Urothelium cell line (cell line): ENCODE measurements at regions not wholly inside any gene's neighbourhood (a gene's known extent, or its start where the extent isn't known, plus 50 kb on each side); places are given as distances from the start of the nearest gene placed in this dataset.
"Not testable (repeated sequence)": the region's sequence is repeated elsewhere in the genome, so short reads cannot be mapped to it uniquely, and the experiment has no call there.

Experiments
- DNase-seq: peaks from one replicate; pipeline ENCODE4 v3.0.0; 2011; ENCODE audit warnings: low spot score, mixed read lengths
- FAIRE-seq: peaks from 2 replicates; lab custom pipeline; 2011; peaks lifted over from hg19 to GRCh38; lab: Jason Lieb, UNC

DNA sequence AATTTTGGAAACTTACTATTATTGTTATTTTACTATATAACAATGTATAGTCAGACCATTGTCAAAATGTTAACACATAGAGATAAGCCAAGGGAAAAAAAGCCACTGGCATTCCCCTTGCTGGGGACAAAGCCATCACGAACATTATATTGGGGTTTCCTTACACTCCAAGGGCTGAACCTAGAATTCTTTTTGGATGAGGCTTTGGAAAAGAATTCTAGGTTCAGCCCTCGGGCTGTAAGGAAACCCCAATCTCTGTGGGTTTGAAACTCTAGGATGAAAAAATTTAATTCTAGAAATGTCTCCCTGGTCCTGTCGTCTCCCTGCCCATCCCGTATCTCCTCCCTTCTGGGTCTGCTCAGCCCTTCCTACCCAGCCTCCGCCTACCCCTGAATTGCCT is 67.0 kb upstream of the SMAD6 start:
- DNase-seq: no peak
- FAIRE-seq: no peak

DNA sequence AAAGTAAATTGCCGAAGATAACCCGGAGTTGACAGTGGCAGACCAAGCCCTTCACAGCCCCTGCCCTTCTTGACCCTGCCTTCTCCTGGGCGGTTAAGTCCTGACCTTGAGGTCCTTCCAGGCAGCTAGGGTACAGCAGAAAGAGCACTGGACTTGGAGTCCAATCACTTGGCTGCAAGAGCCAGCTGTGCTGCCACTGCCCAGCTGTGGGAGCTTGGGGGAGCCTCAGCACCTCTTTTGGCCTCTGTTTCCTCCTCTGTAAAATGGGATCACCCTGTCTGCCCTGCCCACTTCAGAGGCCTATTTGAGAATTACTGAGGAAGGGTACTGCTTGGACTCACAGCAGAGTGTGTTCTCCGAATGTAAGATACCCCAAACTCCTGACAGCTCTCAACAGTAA is 66.2 kb upstream of the SMAD6 start:
- DNase-seq (no peak), FAIRE-seq (no peak)

DNA sequence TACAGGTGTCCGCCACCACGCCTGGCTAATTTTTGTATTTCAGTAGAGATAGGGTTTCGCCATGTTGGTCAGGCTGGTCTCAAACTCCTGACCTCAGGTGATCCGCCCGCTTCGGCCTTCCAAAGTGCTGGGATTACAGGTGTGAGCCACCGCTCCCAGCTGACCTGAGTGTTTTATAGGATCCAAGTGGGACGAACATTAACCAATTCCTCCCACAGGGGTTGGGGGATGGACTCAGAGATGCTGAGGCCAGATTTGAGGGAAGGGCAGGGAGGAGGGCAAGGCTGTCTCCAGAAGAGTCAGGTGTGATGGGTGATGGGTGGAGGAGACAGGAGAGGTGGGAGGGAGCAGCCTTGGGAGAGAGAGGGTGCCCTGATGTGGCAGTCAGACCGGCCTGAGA is 65.0 kb upstream of the SMAD6 start:
- DNase-seq, FAIRE-seq: not testable (repeated sequence)

DNA sequence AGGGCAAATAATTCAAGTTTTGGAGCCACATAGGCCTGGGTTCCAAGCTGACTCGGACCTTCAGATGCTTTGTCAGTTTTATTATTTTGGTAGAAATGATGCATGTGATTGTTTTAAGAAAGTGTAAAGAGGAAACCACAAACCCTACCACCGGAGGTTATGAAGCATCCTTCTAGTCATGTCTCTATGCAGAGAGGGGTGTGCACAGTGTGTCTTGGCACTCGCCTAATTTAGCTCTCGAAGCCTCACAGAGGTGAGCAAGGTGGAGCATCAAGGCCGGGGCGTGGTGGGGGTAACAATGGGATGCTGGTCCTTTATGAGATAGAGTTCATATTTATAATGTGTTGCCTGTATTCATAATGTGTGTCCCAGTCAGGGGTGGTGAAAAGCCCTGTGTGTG is 63.7 kb upstream of the SMAD6 start:
- DNase-seq: no peak
- no peak for FAIRE-seq

DNA sequence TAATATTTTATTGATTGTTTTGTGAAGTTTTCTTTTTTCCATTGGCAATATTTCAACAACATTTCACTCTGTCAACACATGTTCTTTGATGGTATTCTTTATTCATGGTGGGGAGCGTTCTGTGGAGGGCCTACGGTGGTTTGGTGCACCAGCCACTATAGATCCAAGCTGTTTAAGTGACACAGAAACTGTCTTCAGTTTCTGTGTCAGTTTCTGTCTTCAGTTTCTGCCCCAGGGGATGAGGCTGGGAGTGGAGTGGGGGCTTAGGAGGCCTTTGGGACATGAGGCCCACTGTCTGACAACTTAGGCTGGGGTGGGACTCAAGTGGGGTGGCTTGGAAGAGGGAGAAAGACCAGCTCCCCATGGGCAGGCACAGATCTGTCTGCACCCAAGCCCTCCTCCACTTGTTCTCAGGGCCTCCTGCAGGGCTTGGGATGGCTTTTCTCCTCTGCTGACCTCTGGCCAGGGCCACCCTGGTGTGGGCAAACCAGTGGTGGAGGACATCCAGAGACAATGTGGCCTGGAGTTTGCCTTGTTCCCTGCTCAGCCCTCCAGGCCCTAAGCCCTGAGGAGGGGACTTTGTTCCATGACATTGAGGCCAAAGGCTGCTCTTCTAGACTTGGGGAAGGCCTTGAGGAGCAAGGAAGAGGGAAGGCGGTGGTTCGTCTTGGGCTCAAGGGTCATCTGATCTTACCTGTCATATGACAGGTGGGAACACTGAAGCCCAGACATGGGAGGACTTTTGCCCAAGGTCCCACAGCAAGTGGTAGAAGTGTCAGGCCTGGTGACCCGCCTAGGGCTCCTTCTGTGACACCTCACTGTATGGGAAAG is 60.3 kb upstream of the SMAD6 start:
- FAIRE-seq (no peak), DNase-seq (no peak)

DNA sequence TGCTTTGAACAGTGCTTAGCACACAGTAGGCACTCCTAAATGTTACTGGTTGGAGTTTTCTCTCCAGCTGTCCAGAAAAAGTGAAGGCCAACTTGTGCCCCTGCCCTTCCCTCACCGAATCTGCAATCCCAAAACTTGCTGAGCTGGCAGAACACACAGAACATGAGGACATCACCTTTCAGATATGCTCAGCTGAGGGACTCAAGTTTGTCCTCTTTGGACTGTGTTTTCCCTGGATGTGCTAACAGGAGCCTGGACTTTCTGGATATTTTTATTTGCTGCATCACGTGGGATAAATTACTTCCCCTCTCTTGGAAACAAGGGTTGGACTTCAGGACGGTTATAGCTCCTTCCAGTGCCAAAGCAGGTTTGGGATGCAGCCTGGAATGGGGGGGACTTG is 59.5 kb upstream of the SMAD6 start:
- DNase-seq: no peak
- peak; percentile 42 for FAIRE-seq

DNA sequence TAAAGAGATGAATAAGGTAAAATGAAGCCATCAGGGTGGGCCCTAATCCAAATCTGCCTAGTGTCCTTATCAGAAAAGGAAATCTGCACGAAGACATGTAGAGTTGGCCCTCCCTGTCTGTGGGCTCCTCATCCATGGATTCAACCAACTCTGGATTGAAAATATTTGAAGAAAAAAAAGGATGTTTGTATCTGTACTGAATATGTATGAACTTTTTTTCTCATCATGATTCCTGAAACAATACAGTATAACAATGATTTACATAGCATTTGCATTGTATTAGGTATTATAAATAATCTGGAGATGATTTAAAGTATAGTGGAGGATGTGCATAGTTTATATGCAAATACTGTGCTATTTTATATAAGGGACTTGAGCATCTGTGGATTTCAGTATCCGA is 59.0 kb upstream of the SMAD6 start:
- DNase-seq (no peak), FAIRE-seq (no peak)

DNA sequence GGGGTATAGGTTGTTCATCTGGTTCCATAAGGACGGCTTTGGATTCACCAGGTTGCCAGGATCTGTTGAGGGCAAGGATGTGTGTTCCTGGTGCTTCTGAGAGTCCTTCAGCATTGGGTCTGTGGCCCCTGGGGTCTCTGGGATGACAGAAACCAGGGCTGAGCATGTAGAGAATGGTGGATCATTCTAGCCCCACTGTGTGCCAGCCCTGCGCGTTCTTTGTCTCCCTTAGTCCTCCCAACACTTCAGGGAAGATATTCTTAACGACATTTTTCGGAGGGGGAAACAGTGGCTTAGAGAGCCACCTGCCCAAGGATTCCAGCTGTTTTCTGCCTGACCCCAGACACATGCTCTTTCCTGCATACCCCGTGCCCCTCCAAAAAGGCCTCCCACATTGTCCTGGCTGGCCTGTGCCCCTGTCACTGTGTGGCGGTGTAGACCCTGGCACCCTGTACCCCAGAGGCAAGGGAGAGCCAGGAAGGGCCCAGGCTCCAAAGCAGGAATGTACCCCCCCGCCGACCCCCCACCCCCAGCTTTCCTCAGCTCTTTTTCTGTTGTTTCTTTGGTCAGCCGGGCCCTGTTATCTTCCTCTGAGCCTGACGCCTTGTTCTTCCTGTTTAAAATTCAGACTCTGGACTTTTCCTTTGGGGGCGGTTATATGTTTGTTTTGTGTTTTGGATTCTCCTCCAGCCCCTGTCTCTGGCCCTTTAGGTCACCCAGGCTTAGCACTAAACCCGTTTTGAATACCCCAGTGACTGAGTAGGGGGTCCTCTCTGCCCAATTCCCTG is 57.8 kb upstream of the SMAD6 start:
- FAIRE-seq (no peak), DNase-seq (no peak)

DNA sequence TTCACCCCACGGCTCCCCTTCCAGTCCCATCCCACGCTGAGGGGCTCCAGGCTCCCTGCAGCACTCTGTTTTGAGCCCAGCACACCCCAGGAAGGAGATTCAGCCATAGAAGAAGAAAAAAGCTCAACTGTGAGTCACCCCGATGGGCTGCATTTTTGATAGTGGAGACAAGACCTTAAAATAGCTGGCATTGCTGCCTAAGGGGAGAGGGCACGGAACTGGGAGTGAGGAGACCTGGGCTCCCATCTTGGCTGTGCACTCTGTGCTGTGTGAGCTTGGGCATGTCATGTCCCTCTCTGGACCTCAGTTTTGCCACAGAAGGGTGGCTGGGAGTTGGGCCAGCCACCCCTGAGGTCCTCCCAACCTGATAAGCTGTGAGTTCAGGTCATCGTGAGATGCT is 57.2 kb upstream of the SMAD6 start:
- FAIRE-seq (peak; percentile 32), DNase-seq (no peak)

DNA sequence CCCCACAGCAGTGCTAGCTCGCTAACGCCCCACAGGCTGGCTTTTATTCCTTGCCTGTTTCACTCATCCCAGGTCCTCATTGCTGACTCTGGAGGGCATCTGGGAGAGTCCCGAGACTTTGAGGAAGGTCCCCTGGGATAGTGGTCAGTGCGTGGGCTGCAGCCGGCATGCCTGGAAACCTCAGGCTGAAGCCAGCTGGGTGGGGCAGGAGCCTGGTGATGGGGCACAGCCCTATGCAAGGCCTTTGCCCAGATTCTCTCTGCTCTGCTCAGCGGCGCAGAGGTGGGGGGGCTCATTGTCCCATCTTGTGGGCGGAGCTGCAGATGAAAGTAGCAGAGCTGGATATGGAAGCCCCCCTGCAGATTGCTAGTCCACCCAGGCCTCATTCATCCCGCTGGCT is 55.7 kb upstream of the SMAD6 start:
- FAIRE-seq (no peak), DNase-seq (peak; percentile 60)

DNA sequence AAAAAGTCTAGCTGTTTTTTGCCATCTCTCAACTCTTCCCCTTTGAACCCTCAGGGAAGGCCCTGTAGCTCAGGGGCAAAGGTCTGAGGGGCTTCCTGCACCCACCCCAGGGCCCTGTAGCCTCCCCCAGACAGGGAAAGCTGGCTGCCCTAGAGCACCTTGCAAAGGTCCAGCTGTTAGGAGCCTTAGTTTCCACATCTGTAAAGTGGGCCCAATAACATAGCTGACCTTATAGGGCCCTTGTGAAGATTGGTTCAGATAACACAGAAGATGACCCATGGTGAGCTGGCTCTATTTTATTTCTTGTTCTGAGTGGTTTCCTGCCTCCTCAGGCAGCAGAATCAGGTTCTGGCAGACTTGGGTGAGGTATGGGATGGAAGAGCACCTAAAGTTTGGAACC is 55.2 kb upstream of the SMAD6 start:
- FAIRE-seq: no peak
- no peak for DNase-seq

DNA sequence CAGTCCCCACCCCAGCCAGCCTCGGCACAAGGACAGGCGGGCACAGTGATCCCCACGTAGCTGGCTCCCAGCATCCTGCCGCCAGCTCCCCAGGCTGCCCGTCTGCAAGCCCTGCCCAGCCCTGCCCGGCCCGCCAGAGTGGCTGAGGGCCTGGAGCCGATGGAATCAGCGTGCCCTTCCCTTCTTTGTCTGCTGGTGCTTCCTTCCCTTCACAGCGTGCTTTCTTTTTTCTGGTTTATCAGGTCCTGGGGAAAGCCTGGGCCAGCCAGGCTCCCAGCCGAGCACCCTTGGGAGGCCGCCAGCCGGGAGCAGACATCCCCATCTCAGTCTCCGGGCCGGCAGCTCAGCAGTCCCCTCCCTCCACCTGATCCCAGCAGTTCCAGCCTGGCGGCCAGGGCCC is 54.7 kb upstream of the SMAD6 start:
- no peak for FAIRE-seq
- DNase-seq: no peak

DNA sequence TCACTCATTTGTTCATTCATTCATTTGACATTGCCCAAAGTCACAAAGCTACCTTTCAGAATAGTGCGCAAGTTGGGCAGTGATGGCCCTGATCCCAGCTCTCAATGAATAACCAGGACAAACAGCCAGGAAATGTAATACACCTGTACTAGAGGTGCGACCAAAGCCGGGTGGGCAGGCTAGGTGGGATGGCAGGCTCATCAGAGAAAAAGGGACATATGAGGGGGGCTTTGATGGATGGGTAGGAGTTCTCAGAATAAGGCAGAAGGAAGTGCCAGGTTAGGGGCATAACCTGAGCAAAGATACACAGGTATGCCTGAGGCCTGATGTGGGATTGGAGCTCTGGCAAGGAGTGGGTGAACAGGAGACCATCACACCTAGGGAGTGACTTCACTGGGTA is 53.4 kb upstream of the SMAD6 start:
- DNase-seq: no peak
- no peak for FAIRE-seq

DNA sequence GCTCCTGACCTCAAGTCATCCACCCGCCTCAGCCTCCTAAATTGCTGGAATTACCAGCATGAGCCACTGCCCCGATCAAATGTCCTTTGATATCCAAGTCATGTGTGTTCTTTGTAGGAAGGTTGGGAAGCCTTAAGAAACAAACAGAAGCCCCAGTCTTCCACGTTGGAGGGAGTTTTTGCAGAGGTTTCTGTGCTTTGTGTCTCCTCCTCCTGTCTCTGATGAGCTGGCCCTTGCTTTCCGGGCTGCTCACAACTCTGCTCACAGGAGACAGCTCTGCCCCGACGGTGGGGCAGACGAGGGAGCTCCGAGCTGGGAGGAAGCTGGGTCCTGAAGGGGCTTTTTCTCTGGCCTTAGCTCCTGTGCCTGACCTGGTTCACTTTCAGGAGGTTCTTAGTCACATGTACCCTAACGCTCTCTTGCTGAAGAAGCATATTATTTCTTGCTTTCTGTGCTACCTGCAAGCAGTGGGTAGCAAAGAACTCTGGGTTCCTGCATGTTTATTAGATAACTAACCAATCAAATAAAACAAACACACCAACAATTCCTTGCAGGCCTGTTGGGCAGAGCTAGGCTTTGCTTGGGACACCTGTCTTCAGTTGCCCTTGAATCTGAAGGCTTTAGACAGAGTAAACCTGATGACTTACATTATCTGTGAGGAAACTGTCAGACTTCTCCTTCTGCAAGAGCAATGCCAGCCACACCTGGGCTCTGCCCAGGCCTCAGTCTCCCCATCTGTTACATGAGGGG is 52.6 kb upstream of the SMAD6 start:
- no peak for FAIRE-seq

DNA sequence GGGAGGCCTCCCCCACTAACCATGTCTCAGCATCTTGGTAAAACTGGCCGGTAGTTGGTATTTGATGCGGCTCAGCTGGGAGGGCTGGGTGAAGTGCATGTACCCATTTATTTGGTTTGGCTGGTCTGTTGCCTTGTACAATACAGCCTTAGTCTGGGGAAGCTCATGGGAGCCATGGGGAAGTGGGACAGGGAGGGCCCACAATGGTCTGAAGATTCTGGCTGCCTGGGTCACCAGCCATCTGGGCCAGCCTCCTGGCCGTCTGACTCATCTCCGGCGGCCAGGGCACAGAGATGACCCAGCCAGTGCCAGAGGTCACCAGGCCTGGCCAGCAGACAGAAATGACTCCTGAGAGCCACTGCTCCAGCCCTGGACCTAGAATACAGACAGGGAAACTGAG is 51.6 kb upstream of the SMAD6 start:
- DNase-seq: no peak
- FAIRE-seq: no peak

More for the DNA sequence above, 52.6 kb upstream of the SMAD6 start:
- DNase-seq: no peak

DNA sequence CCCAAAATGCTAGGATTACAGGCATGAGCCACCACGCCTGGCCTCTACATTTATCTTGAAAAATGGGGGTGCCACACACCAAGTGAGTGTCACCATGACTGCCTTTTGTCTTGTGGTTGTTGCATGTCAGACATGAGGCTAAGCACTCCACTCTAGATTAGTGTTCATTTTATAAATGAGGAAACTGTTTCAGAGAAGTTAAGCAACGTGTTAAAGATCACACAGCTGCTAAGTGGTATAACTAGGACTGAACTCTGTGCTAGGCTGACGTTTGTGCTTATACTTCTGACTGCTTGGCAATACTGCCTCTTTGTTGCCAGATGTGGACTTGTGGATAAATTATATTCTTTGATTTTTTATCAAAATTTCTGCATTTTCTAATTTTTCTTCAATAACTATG is 50.8 kb upstream of the SMAD6 start:
- FAIRE-seq: no peak
- DNase-seq: no peak

DNA sequence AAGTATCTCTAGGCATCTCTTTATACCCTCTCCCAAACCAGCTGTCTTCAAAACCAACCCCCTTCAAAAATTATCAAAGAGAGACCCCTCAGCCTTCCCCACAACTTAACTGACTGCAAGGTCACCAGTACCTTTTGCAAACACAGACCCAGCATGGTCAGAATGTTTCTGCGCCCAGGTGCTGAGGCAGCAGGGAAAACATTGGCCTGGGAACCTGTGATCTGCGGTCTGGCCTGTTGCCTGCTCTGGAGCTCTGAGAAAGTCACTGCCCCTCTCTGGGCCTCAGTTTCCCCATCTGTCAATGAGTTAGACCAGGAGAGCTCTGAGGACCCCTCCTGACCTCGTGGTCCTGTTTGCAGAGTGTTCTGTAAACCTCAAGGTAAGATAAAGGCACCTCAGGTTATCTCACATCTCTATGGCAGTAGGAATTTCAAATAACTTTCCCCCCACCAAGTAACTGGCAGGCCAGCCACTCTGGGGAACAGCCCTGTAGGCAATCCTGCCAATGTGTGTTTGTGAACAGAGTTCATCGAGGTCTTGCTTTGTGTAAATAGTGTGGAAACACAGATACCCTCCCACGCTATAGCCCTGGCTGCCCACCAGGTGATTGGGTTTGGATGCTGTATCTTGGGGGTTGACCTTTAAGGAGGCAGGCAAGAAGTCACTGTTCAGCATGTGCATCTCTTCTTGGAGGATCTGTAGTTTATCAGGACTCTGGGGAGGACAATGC is 50.0 kb upstream of the SMAD6 start:
- DNase-seq (no peak), FAIRE-seq (no peak)
